Pulmonary artery endothelial cell (primary cell): ENCODE measurements at regions not wholly inside any gene's neighbourhood (a gene's known extent, or its start where the extent isn't known, plus 50 kb on each side); places are given as distances from the start of the nearest gene placed in this dataset.

Experiments
- DNase-seq: peaks from one replicate; pipeline ENCODE4 v3.0.0-alpha.2; 2011; ENCODE audit warnings: low read depth, low spot score

- DNase-seq: no peak
Measured at GRCh38 chr3:187927565-187927964, 182.3 kb upstream of the BCL6 start.

- DNase-seq: no peak
Measured at GRCh38 chr3:187929112-187929816, 184.0 kb upstream of the BCL6 start.

GRCh38 chr3:187930021-187930420, 184.8 kb upstream of the BCL6 start:
- DNase-seq: no peak

- DNase-seq: no peak
Measured at GRCh38 chr3:187931101-187931500, 185.8 kb upstream of the BCL6 start.

GRCh38 chr3:187931770-187932278, 186.6 kb upstream of the BCL6 start:
- no peak for DNase-seq

GRCh38 chr3:187932530-187932929, 187.3 kb upstream of the BCL6 start:
- no peak for DNase-seq

- no peak for DNase-seq
Measured at GRCh38 chr3:187935623-187936156, 190.4 kb upstream of the BCL6 start.

GRCh38 chr3:187936676-187937075, 191.4 kb upstream of the BCL6 start:
- no peak for DNase-seq

- DNase-seq: no peak
Measured at GRCh38 chr3:187939891-187940290, 194.6 kb upstream of the BCL6 start.

- no peak for DNase-seq
Measured at GRCh38 chr3:187941135-187941847, 196.0 kb upstream of the BCL6 start.

- DNase-seq: no peak
Measured at GRCh38 chr3:187941848-187942194, 196.6 kb upstream of the BCL6 start.

GRCh38 chr3:187942658-187943241, 197.5 kb upstream of the BCL6 start:
- no peak for DNase-seq

- DNase-seq: no peak
Measured at GRCh38 chr3:187943677-187944389, 198.6 kb upstream of the BCL6 start.

GRCh38 chr3:187944390-187945179, 199.3 kb upstream of the BCL6 start:
- no peak for DNase-seq

GRCh38 chr3:187945374-187945773, 200.1 kb upstream of the BCL6 start:
- DNase-seq: no peak

- DNase-seq: no peak
Measured at GRCh38 chr3:187946163-187946691, 201.0 kb upstream of the BCL6 start.

GRCh38 chr3:187946981-187947380, 201.7 kb upstream of the BCL6 start:
- DNase-seq: no peak

- no peak for DNase-seq
Measured at GRCh38 chr3:187947927-187948682, 202.8 kb upstream of the BCL6 start.

GRCh38 chr3:187949093-187949820, 204.0 kb upstream of the BCL6 start:
- no peak for DNase-seq
